ENCODE measurements at regions not wholly inside any gene's neighbourhood (a gene's known extent, or its start where the extent isn't known, plus 50 kb on each side); places are given as distances from the start of the nearest gene placed in this dataset.

GRCh38 chr7:80039251-80039884, 95.3 kb upstream of the GNAI1 start:
- Histone ChIP-seq H3K9me2 (replicated peaks; ENCODE audit: insufficient read depth) (no peaks in the 10 kb centered on the region), H3K4me3 (no peak overlapping the region), H3K4me2 (no peak overlapping the region), H2AFZ (no peak overlapping the region), H3K27ac (no peak overlapping the region), H3K36me3 (replicated peaks; ENCODE audit: insufficient read depth, low read depth) (no peaks in the 10 kb centered on the region), H3K4me1 (ENCODE audit: insufficient read depth) (no peaks in the 10 kb centered on the region), H3K27me3 (no peaks in the 10 kb centered on the region), H3K79me2 (no peaks in the 10 kb centered on the region), H3K9me3 (ENCODE audit: low read depth) (no peaks in the 10 kb centered on the region), H4K20me1 (ENCODE audit: insufficient read depth, poor library complexity, severe bottlenecking) (no peaks in the 10 kb centered on the region)
- 93% methylated on average over 5 of the region's 5 CpGs for WGBS (ENCODE audit: low lambda C conversion rate, missing lambda C conversion rate)
- TF ChIP-seq EZH2 (IDR thresholded peaks at IDR 0.05; ENCODE audit: borderline replicate concordance): no peak
- TF ChIP-seq EZH2phosphoT487 (IDR thresholded peaks at IDR 0.05; ENCODE audit: low read depth, severe bottlenecking, unreplicated experiment): no peak
- no peak for TF ChIP-seq CTCF (IDR thresholded peaks at IDR 0.05; ENCODE audit: poor library complexity)
- DNase-seq (ENCODE audit: low spot score): peak; percentile 9

GRCh38 chr7:80037689-80038088, 96.9 kb upstream of the GNAI1 start:
- no peak for DNase-seq (ENCODE audit: low spot score)
- H3K79me2 ChIP-seq: no peaks in the 10 kb centered on the region
- no peaks in the 10 kb centered on the region for H3K9me3 ChIP-seq (ENCODE audit: low read depth)
- no peak overlapping the region for H2AFZ ChIP-seq
- 77% methylated on average over 2 of the region's 2 CpGs for WGBS (ENCODE audit: low lambda C conversion rate, missing lambda C conversion rate)
- H3K4me3 ChIP-seq: no peak overlapping the region
- no peak overlapping the region for H3K27ac ChIP-seq
- no peaks in the 10 kb centered on the region for H3K4me1 ChIP-seq (ENCODE audit: insufficient read depth)
- H3K4me2 ChIP-seq: no peak overlapping the region
- H3K27me3 ChIP-seq: no peaks in the 10 kb centered on the region
- no peaks in the 10 kb centered on the region for H3K36me3 ChIP-seq (replicated peaks; ENCODE audit: insufficient read depth, low read depth)
- H4K20me1 ChIP-seq (ENCODE audit: insufficient read depth, poor library complexity, severe bottlenecking): no peaks in the 10 kb centered on the region
- H3K9me2 ChIP-seq (replicated peaks; ENCODE audit: insufficient read depth): no peaks in the 10 kb centered on the region
- no peak for TF ChIP-seq CTCF (IDR thresholded peaks at IDR 0.05; ENCODE audit: poor library complexity)
- no peak for TF ChIP-seq EZH2 (IDR thresholded peaks at IDR 0.05; ENCODE audit: borderline replicate concordance)
- no peak for TF ChIP-seq EZH2phosphoT487 (IDR thresholded peaks at IDR 0.05; ENCODE audit: low read depth, severe bottlenecking, unreplicated experiment)

- Histone ChIP-seq H4K20me1 (ENCODE audit: insufficient read depth, poor library complexity, severe bottlenecking) (no peaks in the 10 kb centered on the region), H3K79me2 (no peaks in the 10 kb centered on the region), H2AFZ (no peak overlapping the region), H3K36me3 (replicated peaks; ENCODE audit: insufficient read depth, low read depth) (no peaks in the 10 kb centered on the region), H3K4me2 (no peak overlapping the region), H3K9me2 (replicated peaks; ENCODE audit: insufficient read depth) (no peaks in the 10 kb centered on the region), H3K4me3 (no peak overlapping the region), H3K9me3 (ENCODE audit: low read depth) (no peaks in the 10 kb centered on the region), H3K27me3 (no peaks in the 10 kb centered on the region), H3K27ac (no peak overlapping the region), H3K4me1 (ENCODE audit: insufficient read depth) (no peaks in the 10 kb centered on the region)
- WGBS (ENCODE audit: low lambda C conversion rate, missing lambda C conversion rate): 60% methylated on average over 2 of the region's 2 CpGs
- DNase-seq (ENCODE audit: low spot score): no peak
- TF ChIP-seq EZH2 (IDR thresholded peaks at IDR 0.05; ENCODE audit: borderline replicate concordance) (no peak), CTCF (IDR thresholded peaks at IDR 0.05; ENCODE audit: poor library complexity) (no peak), EZH2phosphoT487 (IDR thresholded peaks at IDR 0.05; ENCODE audit: low read depth, severe bottlenecking, unreplicated experiment) (no peak)
These were observed 98.5 kb upstream of the GNAI1 start for GRCh38 chr7:80036107-80036506.

Data from hepatocyte (in vitro differentiated cells).